ENCODE measurements at regions not wholly inside any gene's neighbourhood (a gene's known extent, or its start where the extent isn't known, plus 50 kb on each side); places are given as distances from the start of the nearest gene placed in this dataset.

GRCh38 chr2:105952131-105952530 is 207.4 kb downstream of the NCK2 start:
- intact Hi-C loops (cut with DNase I): no loop called here

GRCh38 chr2:105951384-105951694 is 206.6 kb downstream of the NCK2 start:
- intact Hi-C loops (cut with DNase I): no loop called here
- DNase-seq: no peak

More at GRCh38 chr2:105952131-105952530, 207.4 kb downstream of the NCK2 start:
- DNase-seq: no peak

- peak in 39 of 42 donors; percentile 4 to 69 (median 32) for DNase-seq
- intact Hi-C loops (cut with DNase I): no loop called here
Measured at GRCh38 chr2:105950521-105951383, 206.0 kb downstream of the NCK2 start.

- intact Hi-C loops (cut with DNase I): no loop called here
Measured at GRCh38 chr2:105943977-105944376, 199.3 kb downstream of the NCK2 start.

More at GRCh38 chr2:105943977-105944376, 199.3 kb downstream of the NCK2 start:
- DNase-seq: no peak
